ENCODE measurements at regions not wholly inside any gene's neighbourhood (a gene's known extent, or its start where the extent isn't known, plus 50 kb on each side); places are given as distances from the start of the nearest gene placed in this dataset.

DNA sequence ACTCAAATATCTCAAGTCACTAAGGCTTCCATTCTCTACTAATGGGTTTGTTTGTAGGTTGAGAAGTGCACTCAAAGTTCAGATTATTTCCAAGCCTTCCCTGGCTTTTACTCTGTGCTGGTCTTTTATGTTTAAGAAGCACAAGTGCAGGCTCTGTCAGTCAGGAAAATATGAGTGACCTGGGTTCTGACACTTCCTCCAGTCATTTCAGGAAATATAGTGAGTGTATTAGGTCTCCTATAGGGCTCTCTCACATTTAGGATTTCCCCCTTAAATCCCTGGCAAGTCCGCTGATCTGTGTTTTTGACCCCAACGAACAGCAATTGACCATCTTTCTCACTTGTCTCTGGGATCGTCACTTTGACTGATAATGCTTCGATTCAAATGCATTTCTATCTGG is 210.2 kb downstream of the ARPP21 start:
- TF ChIP-seq, protein P1, sequence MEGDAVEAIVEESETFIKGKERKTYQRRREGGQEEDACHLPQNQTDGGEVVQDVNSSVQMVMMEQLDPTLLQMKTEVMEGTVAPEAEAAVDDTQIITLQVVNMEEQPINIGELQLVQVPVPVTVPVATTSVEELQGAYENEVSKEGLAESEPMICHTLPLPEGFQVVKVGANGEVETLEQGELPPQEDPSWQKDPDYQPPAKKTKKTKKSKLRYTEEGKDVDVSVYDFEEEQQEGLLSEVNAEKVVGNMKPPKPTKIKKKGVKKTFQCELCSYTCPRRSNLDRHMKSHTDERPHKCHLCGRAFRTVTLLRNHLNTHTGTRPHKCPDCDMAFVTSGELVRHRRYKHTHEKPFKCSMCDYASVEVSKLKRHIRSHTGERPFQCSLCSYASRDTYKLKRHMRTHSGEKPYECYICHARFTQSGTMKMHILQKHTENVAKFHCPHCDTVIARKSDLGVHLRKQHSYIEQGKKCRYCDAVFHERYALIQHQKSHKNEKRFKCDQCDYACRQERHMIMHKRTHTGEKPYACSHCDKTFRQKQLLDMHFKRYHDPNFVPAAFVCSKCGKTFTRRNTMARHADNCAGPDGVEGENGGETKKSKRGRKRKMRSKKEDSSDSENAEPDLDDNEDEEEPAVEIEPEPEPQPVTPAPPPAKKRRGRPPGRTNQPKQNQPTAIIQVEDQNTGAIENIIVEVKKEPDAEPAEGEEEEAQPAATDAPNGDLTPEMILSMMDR (IDR thresholded peaks at IDR 0.05; ENCODE audit: low read depth, low read length) = no peak
- no peak for TF ChIP-seq EZH2phosphoT487 (IDR thresholded peaks at IDR 0.05; ENCODE audit: low read depth)

All from OCI-LY3 (cell line).